ENCODE measurements at regions not wholly inside any gene's neighbourhood (a gene's known extent, or its start where the extent isn't known, plus 50 kb on each side); places are given as distances from the start of the nearest gene placed in this dataset.

DNA sequence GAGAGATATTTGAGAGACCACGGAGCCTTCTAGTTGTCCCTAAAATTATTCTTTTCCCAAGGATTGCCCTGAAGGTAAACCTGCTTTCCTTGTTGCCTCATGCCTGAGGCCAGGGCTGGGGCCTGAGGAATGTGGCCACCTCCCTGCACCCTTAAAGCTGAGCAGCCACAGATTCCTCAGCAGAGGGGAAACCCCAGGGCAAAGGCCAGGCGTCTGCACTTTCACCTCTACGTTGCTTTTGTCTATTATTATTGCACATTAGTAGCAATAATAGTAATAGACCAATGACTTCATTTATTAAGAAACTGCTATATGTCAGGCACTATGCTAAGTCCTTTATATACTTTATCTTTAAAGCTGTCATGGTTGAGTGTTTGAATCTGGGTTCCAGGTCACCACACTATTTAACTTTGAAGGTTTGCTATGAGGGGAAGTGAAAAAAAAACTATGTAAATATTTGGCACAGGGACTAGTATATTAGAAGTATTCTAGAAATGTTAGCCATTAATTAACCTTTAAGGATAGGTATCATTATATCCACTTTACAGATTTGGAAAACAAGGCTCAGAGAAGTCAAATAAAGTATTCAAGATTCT, 104.2 kb downstream of the LRRC30 start (continued):
- TF ChIP-seq, protein P1, sequence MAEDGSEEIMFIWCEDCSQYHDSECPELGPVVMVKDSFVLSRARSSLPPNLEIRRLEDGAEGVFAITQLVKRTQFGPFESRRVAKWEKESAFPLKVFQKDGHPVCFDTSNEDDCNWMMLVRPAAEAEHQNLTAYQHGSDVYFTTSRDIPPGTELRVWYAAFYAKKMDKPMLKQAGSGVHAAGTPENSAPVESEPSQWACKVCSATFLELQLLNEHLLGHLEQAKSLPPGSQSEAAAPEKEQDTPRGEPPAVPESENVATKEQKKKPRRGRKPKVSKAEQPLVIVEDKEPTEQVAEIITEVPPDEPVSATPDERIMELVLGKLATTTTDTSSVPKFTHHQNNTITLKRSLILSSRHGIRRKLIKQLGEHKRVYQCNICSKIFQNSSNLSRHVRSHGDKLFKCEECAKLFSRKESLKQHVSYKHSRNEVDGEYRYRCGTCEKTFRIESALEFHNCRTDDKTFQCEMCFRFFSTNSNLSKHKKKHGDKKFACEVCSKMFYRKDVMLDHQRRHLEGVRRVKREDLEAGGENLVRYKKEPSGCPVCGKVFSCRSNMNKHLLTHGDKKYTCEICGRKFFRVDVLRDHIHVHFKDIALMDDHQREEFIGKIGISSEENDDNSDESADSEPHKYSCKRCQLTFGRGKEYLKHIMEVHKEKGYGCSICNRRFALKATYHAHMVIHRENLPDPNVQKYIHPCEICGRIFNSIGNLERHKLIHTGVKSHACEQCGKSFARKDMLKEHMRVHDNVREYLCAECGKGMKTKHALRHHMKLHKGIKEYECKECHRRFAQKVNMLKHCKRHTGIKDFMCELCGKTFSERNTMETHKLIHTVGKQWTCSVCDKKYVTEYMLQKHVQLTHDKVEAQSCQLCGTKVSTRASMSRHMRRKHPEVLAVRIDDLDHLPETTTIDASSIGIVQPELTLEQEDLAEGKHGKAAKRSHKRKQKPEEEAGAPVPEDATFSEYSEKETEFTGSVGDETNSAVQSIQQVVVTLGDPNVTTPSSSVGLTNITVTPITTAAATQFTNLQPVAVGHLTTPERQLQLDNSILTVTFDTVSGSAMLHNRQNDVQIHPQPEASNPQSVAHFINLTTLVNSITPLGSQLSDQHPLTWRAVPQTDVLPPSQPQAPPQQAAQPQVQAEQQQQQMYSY (CRISPR knock-in tag; IDR thresholded peaks at IDR 0.05) = no peak
- TF ChIP-seq NR1H2 (CRISPR knock-in tag; IDR thresholded peaks at IDR 0.05) (no peak), PREB (CRISPR knock-in tag; IDR thresholded peaks at IDR 0.05; ENCODE audit: borderline replicate concordance) (no peak), ZNF121 (CRISPR knock-in tag; IDR thresholded peaks at IDR 0.05) (no peak), ZMAT4 (CRISPR knock-in tag; IDR thresholded peaks at IDR 0.05) (no peak), SMAD4 (CRISPR knock-in tag; IDR thresholded peaks at IDR 0.05) (no peak), ZNF423 (CRISPR knock-in tag; IDR thresholded peaks at IDR 0.05) (no peak), CBFB (CRISPR knock-in tag; IDR thresholded peaks at IDR 0.05; ENCODE audit: low read depth) (no peak), ESRRA (CRISPR knock-in tag; IDR thresholded peaks at IDR 0.05; ENCODE audit: borderline replicate concordance) (no peak), SP1 (CRISPR knock-in tag; conservative IDR thresholded peaks at IDR 0.05) (no peak), GRHL2 (CRISPR knock-in tag; IDR thresholded peaks at IDR 0.05; ENCODE audit: insufficient replicate concordance, severe bottlenecking) (no peak)
- TF ChIP-seq, protein P2, sequence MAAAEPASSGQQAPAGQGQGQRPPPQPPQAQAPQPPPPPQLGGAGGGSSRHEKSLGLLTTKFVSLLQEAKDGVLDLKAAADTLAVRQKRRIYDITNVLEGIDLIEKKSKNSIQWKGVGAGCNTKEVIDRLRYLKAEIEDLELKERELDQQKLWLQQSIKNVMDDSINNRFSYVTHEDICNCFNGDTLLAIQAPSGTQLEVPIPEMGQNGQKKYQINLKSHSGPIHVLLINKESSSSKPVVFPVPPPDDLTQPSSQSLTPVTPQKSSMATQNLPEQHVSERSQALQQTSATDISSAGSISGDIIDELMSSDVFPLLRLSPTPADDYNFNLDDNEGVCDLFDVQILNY (CRISPR knock-in tag; IDR thresholded peaks at IDR 0.05) = no peak

DNA sequence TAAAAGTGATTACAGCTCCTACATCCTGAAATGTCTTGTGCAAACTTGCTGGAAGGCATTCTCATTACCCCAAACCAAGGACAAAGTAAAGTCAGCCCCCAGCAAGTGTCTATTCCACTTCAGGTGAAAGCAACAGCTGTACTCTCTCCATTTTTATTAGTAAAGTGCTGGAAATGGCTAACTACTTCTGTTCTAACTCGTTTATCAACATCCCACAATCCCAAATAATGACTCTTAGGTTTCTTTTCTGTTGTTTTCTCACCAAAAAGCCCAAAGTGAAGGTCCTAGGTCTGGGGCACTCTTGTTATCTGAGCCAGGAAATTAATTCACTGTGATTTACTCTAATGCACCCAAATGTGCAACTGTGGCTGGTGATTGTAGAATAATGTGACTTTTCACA, 105.7 kb downstream of the LRRC30 start:
- ATAC-seq (no peak), DNase-seq (ENCODE audit: low spot score) (no peak)
- Mint-ChIP-seq H3K36me3 (no peaks in the 10 kb centered on the region), H3K4me3 (no peak overlapping the region), H3K9me3 (no peaks in the 10 kb centered on the region), H3K4me1 (no peaks in the 10 kb centered on the region), H3K27ac (no peak overlapping the region), H3K27me3 (ENCODE audit: low read depth) (no peaks in the 10 kb centered on the region)
- ChIA-PET POLR2A (no interaction called here), CTCF (no interaction called here)
- no peak for TF ChIP-seq ZNF317 (CRISPR knock-in tag; IDR thresholded peaks at IDR 0.05; ENCODE audit: borderline replicate concordance, low read depth)
- TF ChIP-seq FOXP1 (CRISPR knock-in tag; IDR thresholded peaks at IDR 0.05; ENCODE audit: borderline replicate concordance) = no peak
- no peak for TF ChIP-seq FOXK1 (CRISPR knock-in tag; IDR thresholded peaks at IDR 0.05)
- no peak for TF ChIP-seq ZNF281 (CRISPR knock-in tag; IDR thresholded peaks at IDR 0.05)
- TF ChIP-seq CBFB (CRISPR knock-in tag; IDR thresholded peaks at IDR 0.05; ENCODE audit: low read depth) = no peak
